Ureter (tissue), 1 donor: ENCODE measurements at regions not wholly inside any gene's neighbourhood (a gene's known extent, or its start where the extent isn't known, plus 50 kb on each side); places are given as distances from the start of the nearest gene placed in this dataset.

Experiments used
- DNase-seq: peaks from one replicate; pipeline ENCODE4 v3.0.0-alpha.2; 2020; ENCODE audit warnings: low spot score
- donor health status: DM: yes; HTN: yes; CAD: no.

- no peak for DNase-seq
Measured at GRCh38 chr5:92505145-92505544, 1075.9 kb downstream of the NR2F1-AS1 start.

- no peak for DNase-seq
Measured at GRCh38 chr5:92504346-92504745, 1076.7 kb downstream of the NR2F1-AS1 start.

DNA sequence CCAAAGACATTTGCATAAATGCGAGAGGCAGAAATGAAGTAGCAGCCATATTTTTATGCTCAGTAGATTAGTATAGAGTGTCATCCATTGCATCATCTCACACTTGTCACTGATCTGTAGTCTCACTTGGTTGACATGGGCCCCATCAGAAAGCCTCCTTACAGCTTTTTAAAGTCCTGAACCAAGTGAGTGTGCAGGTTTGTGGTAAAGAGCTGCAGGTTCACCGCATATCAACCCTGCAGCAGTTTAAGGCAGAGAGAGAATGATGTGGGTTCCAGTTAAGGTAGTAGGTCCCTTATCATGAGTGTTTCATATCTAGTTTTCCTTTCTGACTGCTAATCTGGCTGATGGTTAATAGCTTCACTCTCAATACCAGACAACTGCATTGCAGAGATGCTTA, 1080.3 kb downstream of the NR2F1-AS1 start:
- no peak for DNase-seq

GRCh38 chr5:92496545-92496944, 1084.5 kb downstream of the NR2F1-AS1 start:
- no peak for DNase-seq

DNA sequence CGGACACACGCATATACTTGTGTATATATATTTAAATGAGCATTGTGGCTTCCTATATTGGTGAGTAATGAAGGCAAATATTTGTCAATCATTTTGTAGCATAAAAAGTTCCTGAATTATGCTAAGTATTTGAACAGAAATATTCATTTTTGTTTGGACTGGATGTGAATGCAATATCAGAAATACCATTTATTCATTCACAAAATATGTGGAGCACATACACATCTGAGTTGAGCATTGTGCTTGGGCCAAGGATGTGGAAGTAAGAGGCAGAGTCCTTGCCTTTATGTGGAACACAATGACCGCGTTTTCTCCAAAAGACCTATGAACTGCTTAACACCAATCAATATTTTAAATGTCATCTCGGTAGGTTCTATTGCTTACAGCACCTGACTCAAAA, 1086.5 kb downstream of the NR2F1-AS1 start:
- no peak for DNase-seq

DNA sequence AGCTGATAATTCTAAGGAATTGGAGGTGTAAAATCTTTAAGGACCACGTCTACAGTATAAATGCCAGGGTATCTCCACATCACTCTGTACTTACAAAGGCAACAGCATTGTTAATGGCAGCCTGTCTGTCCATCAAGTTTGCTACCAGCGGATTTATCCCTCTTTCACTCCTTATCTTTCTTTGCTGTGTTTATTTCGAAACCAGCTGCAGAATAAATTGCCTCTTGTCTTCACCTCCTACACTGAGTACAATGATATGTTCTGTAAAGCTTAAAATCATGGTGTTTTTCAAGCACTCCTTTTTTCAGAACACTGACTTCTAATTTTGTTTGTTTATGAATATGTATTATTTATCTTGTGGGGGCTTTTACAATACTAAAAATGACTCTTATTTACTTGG, 1088.1 kb downstream of the NR2F1-AS1 start:
- no peak for DNase-seq

DNA sequence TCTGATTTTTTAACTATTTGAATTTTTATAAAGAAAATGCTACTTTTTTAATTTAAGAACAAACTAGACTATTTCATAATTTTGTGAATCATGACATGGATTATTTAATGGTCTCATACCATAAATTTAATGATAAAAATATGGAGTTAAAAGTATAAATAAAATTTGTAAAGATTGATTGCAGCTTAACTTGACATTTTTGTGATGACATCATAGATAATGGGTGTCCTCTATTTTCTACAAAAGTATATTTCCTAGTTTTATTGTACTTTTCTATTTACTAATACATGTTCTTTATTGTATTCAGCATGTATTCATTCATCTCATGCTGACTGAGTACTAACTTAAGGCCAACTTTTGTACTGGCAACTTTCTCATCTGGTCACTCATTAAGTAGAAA, 1096.5 kb downstream of the NR2F1-AS1 start:
- no peak for DNase-seq

DNA sequence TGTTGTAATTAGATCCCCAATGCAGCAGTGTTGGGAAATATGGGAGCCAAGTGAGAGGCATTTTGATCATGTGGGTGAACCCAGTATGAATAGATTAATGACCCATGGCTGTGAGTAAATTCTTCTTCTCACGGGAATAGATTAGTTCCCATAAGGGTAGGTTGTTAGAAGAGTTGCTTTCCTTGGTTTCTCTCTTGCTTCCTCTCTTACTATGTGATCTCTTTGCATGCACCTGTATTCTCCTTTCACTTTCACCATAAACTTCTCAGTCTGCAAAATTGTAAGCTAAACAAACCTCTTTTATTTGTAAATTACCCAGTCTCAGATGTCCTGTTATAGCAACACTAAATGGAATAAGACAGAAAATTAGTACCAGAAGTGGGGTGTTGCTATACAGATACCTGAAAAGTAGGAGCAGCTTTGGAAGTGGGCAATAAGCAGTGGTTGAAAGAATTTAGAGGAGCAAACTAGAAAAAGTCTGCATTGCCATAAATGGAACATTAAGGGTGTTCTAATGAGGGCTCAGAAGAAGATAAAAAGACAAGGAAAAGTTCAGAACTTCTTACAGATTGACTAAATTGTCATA, 1090.0 kb upstream of the ARRDC3 start:
- no peak for DNase-seq

GRCh38 chr5:92471861-92472260, 1088.7 kb upstream of the ARRDC3 start:
- no peak for DNase-seq

- DNase-seq, result no peak
Measured at GRCh38 chr5:92470770-92471169, 1087.7 kb upstream of the ARRDC3 start.

DNA sequence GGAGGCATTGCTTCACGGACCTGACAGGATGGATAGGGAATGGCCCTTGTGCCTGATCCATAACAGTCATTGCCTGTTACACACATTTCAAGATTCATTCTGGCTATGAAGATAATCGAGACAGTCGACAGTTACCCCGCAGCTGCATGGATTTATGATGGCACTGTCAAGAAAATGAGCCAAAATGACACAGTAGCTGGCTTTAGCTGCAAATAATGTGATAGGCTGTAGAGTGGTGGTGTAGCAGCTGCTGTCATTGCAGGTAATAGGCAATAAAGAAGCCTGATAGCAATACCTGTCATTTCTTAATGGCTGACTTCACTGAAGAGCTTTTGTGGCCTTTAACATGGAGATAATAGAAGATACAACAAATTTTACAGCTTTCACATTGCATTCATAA, 1085.2 kb upstream of the ARRDC3 start:
- no peak for DNase-seq

- no peak for DNase-seq
Measured at GRCh38 chr5:92467695-92468094, 1084.6 kb upstream of the ARRDC3 start.

DNA sequence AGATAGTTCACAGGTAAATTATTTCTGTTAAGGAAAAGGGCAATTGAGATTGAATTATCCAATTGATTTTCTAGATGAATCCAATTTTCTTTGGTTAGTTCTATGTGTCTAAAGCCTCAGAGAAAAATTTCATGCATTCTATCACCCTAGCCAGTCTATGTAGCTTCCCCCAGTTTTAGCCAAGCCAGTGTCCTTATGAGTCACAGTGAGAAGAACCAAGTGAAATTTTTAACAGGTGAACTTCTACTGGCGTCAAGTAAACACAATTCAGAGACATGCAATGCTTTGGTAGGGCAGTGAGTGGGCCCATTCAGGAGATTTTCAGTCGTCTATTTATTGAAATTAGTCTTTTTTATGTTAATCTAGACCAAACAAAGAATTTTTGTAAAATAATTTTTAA, 1077.4 kb upstream of the ARRDC3 start:
- no peak for DNase-seq

GRCh38 chr5:92459654-92460053, 1076.5 kb upstream of the ARRDC3 start:
- DNase-seq, result no peak

- DNase-seq, result no peak
Measured at GRCh38 chr5:92455011-92455410, 1071.9 kb upstream of the ARRDC3 start.

DNA sequence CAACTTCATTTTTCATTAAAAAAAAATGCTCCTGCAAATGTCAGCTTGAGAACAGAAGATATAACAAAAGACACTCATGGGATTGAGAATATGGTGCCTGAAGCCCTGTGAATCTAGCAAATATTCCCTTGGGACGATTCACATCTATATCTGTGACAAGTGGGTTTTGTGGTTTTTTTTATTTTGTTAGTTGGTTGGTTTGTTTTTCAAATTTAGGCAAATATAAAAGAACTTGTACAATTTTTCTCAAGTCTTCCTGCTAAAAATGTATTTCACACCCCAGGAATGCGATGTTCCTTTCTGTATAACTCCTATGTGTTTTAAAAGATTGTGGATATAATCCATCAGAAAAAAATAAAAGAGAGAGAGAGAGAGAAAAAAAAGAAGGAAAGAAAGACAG, 1061.8 kb upstream of the ARRDC3 start:
- DNase-seq, result no peak

GRCh38 chr5:92435781-92436180, 1052.7 kb upstream of the ARRDC3 start:
- no peak for DNase-seq

- DNase-seq, result no peak
Measured at GRCh38 chr5:92429646-92430045, 1046.5 kb upstream of the ARRDC3 start.

DNA sequence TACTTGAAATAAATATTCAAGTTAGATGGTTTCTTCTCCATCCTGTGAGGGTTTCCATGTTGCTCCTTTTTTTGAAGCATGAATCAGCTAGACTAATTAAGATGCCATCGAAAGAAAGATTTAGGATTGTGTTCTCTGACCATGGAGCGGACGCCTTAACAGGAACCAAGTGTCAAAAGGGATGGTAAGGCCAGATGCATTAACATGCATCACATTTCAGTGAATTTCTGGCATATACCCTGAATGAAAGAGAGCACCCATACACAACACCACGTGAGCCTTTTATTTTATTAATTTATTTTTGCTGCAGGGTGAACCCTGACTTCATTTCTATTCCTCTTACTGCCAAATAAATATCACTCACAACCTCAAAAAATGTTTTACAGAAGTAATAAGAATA, 1045.3 kb upstream of the ARRDC3 start:
- DNase-seq, result no peak

DNA sequence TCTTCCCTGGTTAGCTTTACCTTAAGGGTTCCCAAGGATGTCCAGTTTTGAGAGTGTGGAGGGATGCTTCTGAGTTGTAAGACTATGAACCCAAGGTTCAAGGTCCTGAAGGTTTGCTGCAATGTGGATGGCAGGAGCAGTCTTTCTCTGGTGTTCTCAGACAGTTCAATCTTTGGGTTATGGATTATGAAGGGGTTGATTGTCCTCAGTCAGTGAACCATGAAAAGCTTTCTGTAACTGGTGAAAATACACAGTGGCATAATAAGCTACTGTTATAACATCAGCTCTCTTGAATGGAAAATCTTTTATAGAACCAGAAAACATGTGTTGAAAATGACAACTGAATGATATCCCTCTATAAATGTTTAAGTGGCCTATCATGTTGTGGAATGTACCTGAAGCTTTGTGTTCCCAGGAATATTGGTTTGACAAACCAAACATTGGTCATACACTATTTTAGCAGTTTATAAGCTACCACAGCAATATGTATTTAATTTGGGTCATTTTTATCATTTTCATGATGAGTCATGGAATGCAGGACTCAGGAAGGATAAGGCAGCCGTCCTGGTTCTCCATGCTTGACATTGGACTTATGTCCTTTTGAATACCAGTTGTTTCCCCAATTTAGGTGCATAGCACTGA, 1041.8 kb upstream of the ARRDC3 start:
- no peak for DNase-seq

GRCh38 chr5:92421942-92422341, 1038.8 kb upstream of the ARRDC3 start:
- no peak for DNase-seq

GRCh38 chr5:92421196-92421595, 1038.1 kb upstream of the ARRDC3 start:
- no peak for DNase-seq

- no peak for DNase-seq
Measured at GRCh38 chr5:92419261-92419660, 1036.1 kb upstream of the ARRDC3 start.

- DNase-seq, result no peak
Measured at GRCh38 chr5:92418341-92418740, 1035.2 kb upstream of the ARRDC3 start.
